Kidney epithelial cell (primary cell): ENCODE measurements at regions not wholly inside any gene's neighbourhood (a gene's known extent, or its start where the extent isn't known, plus 50 kb on each side); places are given as distances from the start of the nearest gene placed in this dataset.

Experiments used
- DNase-seq: peaks from one replicate; pipeline ENCODE4 v3.0.0-alpha.2; 2010; ENCODE audit warnings: low read depth
- H3K27me3 ChIP-seq: 2 replicates; pipeline ENCODE4 v1.6.0; 2011; ENCODE audit warnings: low read length; ENCODE audit not compliant: control insufficient read depth, insufficient read depth
- H3K36me3 ChIP-seq: 2 replicates; pipeline ENCODE4 v1.5.1; 2011; ENCODE audit warnings: low read length; ENCODE audit not compliant: control insufficient read depth, insufficient read depth
- H3K4me3 ChIP-seq: 2 replicates; pipeline ENCODE4 v1.5.1; 2011; ENCODE audit warnings: low read depth, mild to moderate bottlenecking, control low read depth, low read length
- CTCF ChIP-seq: IDR thresholded peaks from 2 replicates; pipeline ENCODE4 v1.5.1; 2011; ENCODE audit warnings: mild to moderate bottlenecking, moderate library complexity, low read length, control low read depth, inconsistent platforms; ENCODE audit not compliant: insufficient read depth, poor library complexity, severe bottlenecking

GRCh38 chr6:119717942-119718341 is 368.4 kb upstream of the MAN1A1 start:
- no peak for TF ChIP-seq CTCF
- DNase-seq: no peak
- no peaks in the 10 kb centered on the region for H3K36me3 ChIP-seq
- no peaks in the 10 kb centered on the region for H3K27me3 ChIP-seq
- no peak overlapping the region for H3K4me3 ChIP-seq

- no peak for DNase-seq
- Histone ChIP-seq H3K4me3 (no peak overlapping the region), H3K36me3 (no peaks in the 10 kb centered on the region), H3K27me3 (no peaks in the 10 kb centered on the region)
- no peak for TF ChIP-seq CTCF
Measured at GRCh38 chr6:119716668-119717270, 367.2 kb upstream of the MAN1A1 start.

- H3K4me3 ChIP-seq: no peak overlapping the region
- no peaks in the 10 kb centered on the region for H3K27me3 ChIP-seq
- no peak for TF ChIP-seq CTCF
- DNase-seq: no peak
- no peaks in the 10 kb centered on the region for H3K36me3 ChIP-seq
Measured at GRCh38 chr6:119713903-119714302, 364.3 kb upstream of the MAN1A1 start.

GRCh38 chr6:119686644-119687043 is 337.1 kb upstream of the MAN1A1 start:
- H3K36me3 ChIP-seq: no peaks in the 10 kb centered on the region
- no peaks in the 10 kb centered on the region for H3K27me3 ChIP-seq
- DNase-seq: no peak
- H3K4me3 ChIP-seq: no peak overlapping the region
- no peak for TF ChIP-seq CTCF

- DNase-seq: no peak
- no peak overlapping the region for H3K4me3 ChIP-seq
- no peaks in the 10 kb centered on the region for H3K36me3 ChIP-seq
- H3K27me3 ChIP-seq: no peaks in the 10 kb centered on the region
- no peak for TF ChIP-seq CTCF
Measured at GRCh38 chr6:119686240-119686639, 336.7 kb upstream of the MAN1A1 start.

- Histone ChIP-seq H3K27me3 (no peaks in the 10 kb centered on the region), H3K4me3 (no peak overlapping the region), H3K36me3 (no peaks in the 10 kb centered on the region)
- no peak for TF ChIP-seq CTCF
- DNase-seq: no peak
Measured at GRCh38 chr6:119683671-119684070, 334.1 kb upstream of the MAN1A1 start.
